ENCODE measurements at regions not wholly inside any gene's neighbourhood (a gene's known extent, or its start where the extent isn't known, plus 50 kb on each side); places are given as distances from the start of the nearest gene placed in this dataset.

GRCh38 chr18:2331491-2331890 is 239.8 kb downstream of the METTL4 start:
- no peak overlapping the region for H3K4me3 ChIP-seq (ENCODE audit: low read depth, low read length)
- TF ChIP-seq CTCF (IDR thresholded peaks at IDR 0.05; ENCODE audit: low read depth, low read length), result no peak

- no peak for TF ChIP-seq CTCF (IDR thresholded peaks at IDR 0.05; ENCODE audit: low read depth, low read length)
- H3K4me3 ChIP-seq (ENCODE audit: low read depth, low read length), result no peak overlapping the region
Measured at GRCh38 chr18:2336690-2337392, 234.5 kb downstream of the METTL4 start.

- H3K4me3 ChIP-seq (ENCODE audit: low read depth, low read length), result no peak overlapping the region
- TF ChIP-seq CTCF (IDR thresholded peaks at IDR 0.05; ENCODE audit: low read depth, low read length), result peak; percentile 54
Measured at GRCh38 chr18:2337552-2338141, 233.7 kb downstream of the METTL4 start.

GRCh38 chr18:2338601-2339000 is 232.7 kb downstream of the METTL4 start:
- no peak for TF ChIP-seq CTCF (IDR thresholded peaks at IDR 0.05; ENCODE audit: low read depth, low read length)
- H3K4me3 ChIP-seq (ENCODE audit: low read depth, low read length), result no peak overlapping the region

- no peak overlapping the region for H3K4me3 ChIP-seq (ENCODE audit: low read depth, low read length)
- TF ChIP-seq CTCF (IDR thresholded peaks at IDR 0.05; ENCODE audit: low read depth, low read length), result no peak
Measured at GRCh38 chr18:2340335-2340734, 231.0 kb downstream of the METTL4 start.

GRCh38 chr18:2348003-2348402 is 223.3 kb downstream of the METTL4 start:
- H3K4me3 ChIP-seq (ENCODE audit: low read depth, low read length), result no peak overlapping the region
- TF ChIP-seq CTCF (IDR thresholded peaks at IDR 0.05; ENCODE audit: low read depth, low read length), result no peak

- no peak overlapping the region for H3K4me3 ChIP-seq (ENCODE audit: low read depth, low read length)
- no peak for TF ChIP-seq CTCF (IDR thresholded peaks at IDR 0.05; ENCODE audit: low read depth, low read length)
Measured at GRCh38 chr18:2351126-2351850, 220.0 kb downstream of the METTL4 start.

Measured in WI38 (cell line).